ENCODE measurements at regions not wholly inside any gene's neighbourhood (a gene's known extent, or its start where the extent isn't known, plus 50 kb on each side); places are given as distances from the start of the nearest gene placed in this dataset.

- TF ChIP-seq TCF7L2 (IDR thresholded peaks at IDR 0.05; ENCODE audit: borderline replicate concordance, extremely low read depth, insufficient read depth, insufficient read length), result no peak
- TF ChIP-seq CBX3 (IDR thresholded peaks at IDR 0.05; ENCODE audit: low read depth), result no peak
- TF ChIP-seq ZNF274 (IDR thresholded peaks at IDR 0.05; ENCODE audit: low read depth, low read length), result no peak
- no peak for TF ChIP-seq JUND (IDR thresholded peaks at IDR 0.05)
- Histone ChIP-seq H4K20me1 (ENCODE audit: insufficient read depth) (no peaks in the 10 kb centered on the region), H3K27ac (ENCODE audit: low read depth, low read length) (no peak overlapping the region), H3K79me2 (ENCODE audit: insufficient read depth, low read length) (no peaks in the 10 kb centered on the region), H2AFZ (ENCODE audit: low read depth, low read length, poor library complexity, severe bottlenecking) (no peak overlapping the region), H3K27me3 (ENCODE audit: insufficient read depth, low read length) (no peaks in the 10 kb centered on the region), H3K9me3 (ENCODE audit: control insufficient read depth in 1 of 2, insufficient read depth in 1 of 2, low read depth in 1 of 2, low read length in 2 of 2) (no peaks in the 10 kb centered on the region), H3K9ac (ENCODE audit: low read length) (no peak overlapping the region), H3K9me2 (ENCODE audit: insufficient read depth) (no peaks in the 10 kb centered on the region), H3K4me3 (replicated peaks in 1 of 2; ENCODE audit: low read depth in 1 of 2, low read length in 2 of 2) (no peak overlapping the region), H3K36me3 (ENCODE audit: control insufficient read depth in 1 of 2, insufficient read depth in 2 of 2, low read length in 2 of 2) (no peaks in the 10 kb centered on the region), H3K4me2 (ENCODE audit: low read length) (no peak overlapping the region), H3K4me1 (ENCODE audit: control insufficient read depth in 1 of 2, insufficient read depth in 2 of 2, low read length in 2 of 2) (no peaks in the 10 kb centered on the region)
- no TSS peak for BruUV-seq (replicated peaks)
- ChIA-PET CTCF (no interaction called here), POLR2A (no interaction called here), RAD21 (ENCODE audit: low non-redundant PET in 1 of 2, low total read pairs in 2 of 2, uncharacterized antibody in 2 of 2, unreplicated experiment in 2 of 2) (no interaction called here)
- intact Hi-C loops (cut with micrococcal nuclease), result loop anchor here (5.0 kb wide), 1 partner anchor 116 kb away; no protein-coding TSS in a partner anchor
- ATAC-seq, result no peak
- DNase-seq (ENCODE audit: low read depth, low spot score), result no peak
These were observed 274.4 kb downstream of the LRIG3 start for GRCh38 chr12:58645946-58646345.

- intact Hi-C loops (cut with micrococcal nuclease), result loop anchor here (5.0 kb wide), 1 partner anchor 115 kb away; no protein-coding TSS in a partner anchor
- H3K36me3 ChIP-seq (ENCODE audit: control insufficient read depth in 1 of 2, insufficient read depth in 2 of 2, low read length in 2 of 2), result no peaks in the 10 kb centered on the region
- H3K79me2 ChIP-seq (ENCODE audit: insufficient read depth, low read length), result no peaks in the 10 kb centered on the region
- DNase-seq (ENCODE audit: low read depth, low spot score) (no peak), ATAC-seq (no peak)
- no TSS peak for BruUV-seq (replicated peaks)
- no peaks in the 10 kb centered on the region for H3K9me3 ChIP-seq (ENCODE audit: control insufficient read depth in 1 of 2, insufficient read depth in 1 of 2, low read depth in 1 of 2, low read length in 2 of 2)
- H3K9ac ChIP-seq (ENCODE audit: low read length), result no peak overlapping the region
- H3K4me3 ChIP-seq (replicated peaks in 1 of 2; ENCODE audit: low read depth in 1 of 2, low read length in 2 of 2), result no peak overlapping the region
- ChIA-PET CTCF (no interaction called here), POLR2A (no interaction called here), RAD21 (ENCODE audit: low non-redundant PET in 1 of 2, low total read pairs in 2 of 2, uncharacterized antibody in 2 of 2, unreplicated experiment in 2 of 2) (no interaction called here)
- H3K27ac ChIP-seq (ENCODE audit: low read depth, low read length), result no peak overlapping the region
- no peaks in the 10 kb centered on the region for H3K4me1 ChIP-seq (ENCODE audit: control insufficient read depth in 1 of 2, insufficient read depth in 2 of 2, low read length in 2 of 2)
- TF ChIP-seq CTCF (IDR thresholded peaks at IDR 0.05 in 2 of 3, conservative IDR thresholded peaks at IDR 0.05 in 1 of 3; ENCODE audit: borderline replicate concordance in 1 of 3, insufficient read depth in 1 of 3, low read depth in 2 of 3, low read length in 2 of 3), result no peak
- no peak for TF ChIP-seq SRF (IDR thresholded peaks at IDR 0.05; ENCODE audit: low read depth)
- TF ChIP-seq JUND (IDR thresholded peaks at IDR 0.05), result no peak
- no peak for TF ChIP-seq SIN3A (IDR thresholded peaks at IDR 0.05; ENCODE audit: low read depth)
- no peak for TF ChIP-seq EZH2 (IDR thresholded peaks at IDR 0.05)
- TF ChIP-seq FOSL1 (IDR thresholded peaks at IDR 0.05; ENCODE audit: low read depth), result no peak
- no peak for TF ChIP-seq EZH2phosphoT487 (IDR thresholded peaks at IDR 0.05; ENCODE audit: borderline replicate concordance)
- no peak for TF ChIP-seq TCF7L2 (IDR thresholded peaks at IDR 0.05; ENCODE audit: borderline replicate concordance, extremely low read depth, insufficient read depth, insufficient read length)
- H2AFZ ChIP-seq (ENCODE audit: low read depth, low read length, poor library complexity, severe bottlenecking), result no peak overlapping the region
- no peaks in the 10 kb centered on the region for H4K20me1 ChIP-seq (ENCODE audit: insufficient read depth)
- H3K9me2 ChIP-seq (ENCODE audit: insufficient read depth), result no peaks in the 10 kb centered on the region
- no peaks in the 10 kb centered on the region for H3K27me3 ChIP-seq (ENCODE audit: insufficient read depth, low read length)
- no peak overlapping the region for H3K4me2 ChIP-seq (ENCODE audit: low read length)
These were observed 272.8 kb downstream of the LRIG3 start for GRCh38 chr12:58647495-58647894.
